ENCODE measurements at regions not wholly inside any gene's neighbourhood (a gene's known extent, or its start where the extent isn't known, plus 50 kb on each side); places are given as distances from the start of the nearest gene placed in this dataset.

- no peak overlapping the region for H3K4me3 ChIP-seq (ENCODE audit: low read depth in 1 of 3, low read length in 3 of 3)
- TF ChIP-seq HNF4A (conservative IDR thresholded peaks at IDR 0.05) (no peak), JUND (IDR thresholded peaks at IDR 0.05) (no peak), FOXA1 (IDR thresholded peaks at IDR 0.05) (no peak), SP1 (IDR thresholded peaks at IDR 0.05) (no peak), YY1 (IDR thresholded peaks at IDR 0.05) (no peak), NR2F2 (IDR thresholded peaks at IDR 0.05) (no peak), FOXA2 (IDR thresholded peaks at IDR 0.05) (no peak), MAX (IDR thresholded peaks at IDR 0.05) (no peak), RXRA (IDR thresholded peaks at IDR 0.05) (no peak), GABPA (IDR thresholded peaks at IDR 0.05 in 1 of 2, conservative IDR thresholded peaks at IDR 0.05 in 1 of 2) (no peak), EGR1 (IDR thresholded peaks at IDR 0.05; ENCODE audit: low read depth in 2 of 2) (no peak), RAD21 (IDR thresholded peaks at IDR 0.05) (no peak), HNF4G (IDR thresholded peaks at IDR 0.05) (no peak), TAF1 (conservative IDR thresholded peaks at IDR 0.05) (no peak), REST (IDR thresholded peaks at IDR 0.05) (no peak)
- TF ChIP-seq, protein P1, sequence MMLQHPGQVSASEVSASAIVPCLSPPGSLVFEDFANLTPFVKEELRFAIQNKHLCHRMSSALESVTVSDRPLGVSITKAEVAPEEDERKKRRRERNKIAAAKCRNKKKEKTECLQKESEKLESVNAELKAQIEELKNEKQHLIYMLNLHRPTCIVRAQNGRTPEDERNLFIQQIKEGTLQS (IDR thresholded peaks at IDR 0.05) = no peak
- TF ChIP-seq, protein P2, sequence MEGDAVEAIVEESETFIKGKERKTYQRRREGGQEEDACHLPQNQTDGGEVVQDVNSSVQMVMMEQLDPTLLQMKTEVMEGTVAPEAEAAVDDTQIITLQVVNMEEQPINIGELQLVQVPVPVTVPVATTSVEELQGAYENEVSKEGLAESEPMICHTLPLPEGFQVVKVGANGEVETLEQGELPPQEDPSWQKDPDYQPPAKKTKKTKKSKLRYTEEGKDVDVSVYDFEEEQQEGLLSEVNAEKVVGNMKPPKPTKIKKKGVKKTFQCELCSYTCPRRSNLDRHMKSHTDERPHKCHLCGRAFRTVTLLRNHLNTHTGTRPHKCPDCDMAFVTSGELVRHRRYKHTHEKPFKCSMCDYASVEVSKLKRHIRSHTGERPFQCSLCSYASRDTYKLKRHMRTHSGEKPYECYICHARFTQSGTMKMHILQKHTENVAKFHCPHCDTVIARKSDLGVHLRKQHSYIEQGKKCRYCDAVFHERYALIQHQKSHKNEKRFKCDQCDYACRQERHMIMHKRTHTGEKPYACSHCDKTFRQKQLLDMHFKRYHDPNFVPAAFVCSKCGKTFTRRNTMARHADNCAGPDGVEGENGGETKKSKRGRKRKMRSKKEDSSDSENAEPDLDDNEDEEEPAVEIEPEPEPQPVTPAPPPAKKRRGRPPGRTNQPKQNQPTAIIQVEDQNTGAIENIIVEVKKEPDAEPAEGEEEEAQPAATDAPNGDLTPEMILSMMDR (IDR thresholded peaks at IDR 0.05; ENCODE audit: low read depth, low read length, missing input control) = no peak
- TF ChIP-seq, protein P3, sequence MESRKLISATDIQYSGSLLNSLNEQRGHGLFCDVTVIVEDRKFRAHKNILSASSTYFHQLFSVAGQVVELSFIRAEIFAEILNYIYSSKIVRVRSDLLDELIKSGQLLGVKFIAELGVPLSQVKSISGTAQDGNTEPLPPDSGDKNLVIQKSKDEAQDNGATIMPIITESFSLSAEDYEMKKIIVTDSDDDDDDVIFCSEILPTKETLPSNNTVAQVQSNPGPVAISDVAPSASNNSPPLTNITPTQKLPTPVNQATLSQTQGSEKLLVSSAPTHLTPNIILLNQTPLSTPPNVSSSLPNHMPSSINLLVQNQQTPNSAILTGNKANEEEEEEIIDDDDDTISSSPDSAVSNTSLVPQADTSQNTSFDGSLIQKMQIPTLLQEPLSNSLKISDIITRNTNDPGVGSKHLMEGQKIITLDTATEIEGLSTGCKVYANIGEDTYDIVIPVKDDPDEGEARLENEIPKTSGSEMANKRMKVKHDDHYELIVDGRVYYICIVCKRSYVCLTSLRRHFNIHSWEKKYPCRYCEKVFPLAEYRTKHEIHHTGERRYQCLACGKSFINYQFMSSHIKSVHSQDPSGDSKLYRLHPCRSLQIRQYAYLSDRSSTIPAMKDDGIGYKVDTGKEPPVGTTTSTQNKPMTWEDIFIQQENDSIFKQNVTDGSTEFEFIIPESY (IDR thresholded peaks at IDR 0.05) = no peak
- no peak overlapping the region for H3K9ac ChIP-seq (ENCODE audit: low read depth in 1 of 2, low read length in 2 of 2)
- peaks cover 0 to 7% (median 0%) of the 10 kb centered on the region in 4 donors for H3K27me3 ChIP-seq (ENCODE audit: control insufficient read depth in 4 of 4, insufficient read depth in 4 of 4, low read length in 3 of 4)
- no peaks in the 10 kb centered on the region for H3K9me3 ChIP-seq (ENCODE audit: control insufficient read depth in 4 of 4, low read length in 3 of 4)
- no peaks in the 10 kb centered on the region for H3K36me3 ChIP-seq (ENCODE audit: control insufficient read depth in 4 of 4, insufficient read depth in 3 of 4, low read depth in 1 of 4, low read length in 3 of 4)
- no peak overlapping the region for H3K27ac ChIP-seq (ENCODE audit: low read depth in 1 of 2, low read length in 2 of 2)
- WGBS = 55% methylated on average over 12 of the region's 12 CpGs
- DNase-seq (ENCODE audit: low spot score) = no peak
- H3K4me1 ChIP-seq (ENCODE audit: control insufficient read depth in 4 of 4, insufficient read depth in 4 of 4, low read length in 3 of 4) = peaks cover 0 to 10% (median 6%) of the 10 kb centered on the region in 4 donors
Measured at GRCh38 chr1:38561725-38562124, 297.8 kb downstream of the RRAGC start.

All from liver (tissue), 8 donors.